NCI-H748 treated with DMSO at 0.1 percent for 48 hours (cell line): ENCODE measurements at regions not wholly inside any gene's neighbourhood (a gene's known extent, or its start where the extent isn't known, plus 50 kb on each side); places are given as distances from the start of the nearest gene placed in this dataset.

ENCODE experiments used
- DNase-seq: peaks from one replicate; lab custom pipeline; 2025; lab: John Stamatoyannopoulos, UW

- no peak for DNase-seq
Observed at GRCh38 chr4:54988655-54989054, 136.7 kb downstream of the KDR start.

- DNase-seq: no peak
Observed at GRCh38 chr4:54986095-54986846, 139.1 kb downstream of the KDR start.

GRCh38 chr4:54976682-54977081, 148.7 kb downstream of the KDR start:
- no peak for DNase-seq

- DNase-seq: no peak
Observed at GRCh38 chr4:54976031-54976430, 149.4 kb downstream of the KDR start.

- DNase-seq: no peak
Observed at GRCh38 chr4:54973784-54974183, 151.6 kb downstream of the KDR start.

GRCh38 chr4:54971474-54971950, 153.9 kb downstream of the KDR start:
- peak; percentile 29 for DNase-seq

GRCh38 chr4:54967289-54967688, 158.1 kb downstream of the KDR start:
- no peak for DNase-seq

GRCh38 chr4:54961357-54961975, 163.9 kb downstream of the KDR start:
- DNase-seq: peak; percentile 64

GRCh38 chr4:54959651-54960116, 165.7 kb downstream of the KDR start:
- no peak for DNase-seq

GRCh38 chr4:54959131-54959530, 166.3 kb downstream of the KDR start:
- no peak for DNase-seq

GRCh38 chr4:54958236-54958635, 167.2 kb downstream of the KDR start:
- DNase-seq: no peak

GRCh38 chr4:54954656-54955388, 170.6 kb downstream of the KDR start:
- no peak for DNase-seq

- no peak for DNase-seq
Observed at GRCh38 chr4:54946741-54947140, 178.7 kb downstream of the KDR start.

- no peak for DNase-seq
Observed at GRCh38 chr4:54945838-54946237, 179.6 kb downstream of the KDR start.

- no peak for DNase-seq
Observed at GRCh38 chr4:54942721-54943120, 182.7 kb downstream of the KDR start.

GRCh38 chr4:54941994-54942552, 183.3 kb downstream of the KDR start:
- DNase-seq: peak; percentile 49

GRCh38 chr4:54940996-54941865, 184.2 kb downstream of the KDR start:
- peak; percentile 71 for DNase-seq

- DNase-seq: no peak
Observed at GRCh38 chr4:54937501-54937900, 187.9 kb downstream of the KDR start.

- DNase-seq: no peak
Observed at GRCh38 chr4:54933579-54933978, 191.8 kb downstream of the KDR start.

- no peak for DNase-seq
Observed at GRCh38 chr4:54930226-54930625, 195.2 kb downstream of the KDR start.

GRCh38 chr4:54929459-54929858, 195.9 kb downstream of the KDR start:
- no peak for DNase-seq

GRCh38 chr4:54924891-54925290, 200.5 kb downstream of the KDR start:
- no peak for DNase-seq
